HG03469 (cell line): ENCODE measurements at regions not wholly inside any gene's neighbourhood (a gene's known extent, or its start where the extent isn't known, plus 50 kb on each side); places are given as distances from the start of the nearest gene placed in this dataset.

Source experiments
- ATAC-seq: cut with Tn5 transposase; IDR thresholded peaks from one replicate; pipeline ENCODE4 v1.9.1; 2021; ENCODE audit warnings: mild to moderate bottlenecking, moderate library complexity, moderate number of reproducible peaks; ENCODE audit not compliant: unreplicated experiment

DNA sequence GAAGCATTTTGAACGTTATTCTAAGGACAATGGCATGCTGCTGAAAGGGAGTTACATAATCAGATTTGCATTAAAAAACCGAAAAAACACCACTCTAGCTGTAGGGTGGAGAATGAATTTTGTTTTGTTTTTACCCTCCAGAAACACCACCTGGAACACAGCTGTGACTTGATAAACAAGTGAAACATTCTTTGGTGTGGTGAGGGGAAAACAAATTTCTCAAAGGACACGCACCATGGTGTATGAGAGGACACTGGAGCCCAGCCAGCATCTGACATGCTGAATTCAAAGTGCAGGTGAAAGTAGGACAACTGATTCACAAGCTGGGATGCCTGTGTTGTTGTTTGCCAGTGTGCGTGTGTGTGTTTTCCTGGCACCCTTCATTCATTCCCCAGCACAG lies 554.5 kb upstream of the TBL1XR1 start:
- no peak for ATAC-seq

DNA sequence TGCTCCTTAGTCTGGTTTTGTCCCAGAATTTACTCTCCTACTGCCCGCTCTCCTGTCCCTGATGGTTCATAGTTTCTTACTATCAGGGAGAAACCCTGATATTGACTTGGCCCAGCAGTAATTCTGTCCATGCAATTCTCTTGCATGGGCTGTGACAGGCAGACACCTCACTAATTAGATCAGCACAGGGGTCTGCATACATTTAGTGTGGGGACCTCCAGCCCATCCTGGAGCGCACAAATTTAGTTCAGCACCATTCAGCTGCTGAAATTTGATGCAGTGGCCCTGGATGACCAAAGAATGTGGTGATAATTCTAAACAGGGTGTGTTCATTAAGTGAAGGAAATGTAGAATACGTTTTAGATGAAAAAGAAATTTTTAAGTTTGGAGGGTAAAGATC lies 555.5 kb upstream of the TBL1XR1 start:
- ATAC-seq, result no peak

DNA sequence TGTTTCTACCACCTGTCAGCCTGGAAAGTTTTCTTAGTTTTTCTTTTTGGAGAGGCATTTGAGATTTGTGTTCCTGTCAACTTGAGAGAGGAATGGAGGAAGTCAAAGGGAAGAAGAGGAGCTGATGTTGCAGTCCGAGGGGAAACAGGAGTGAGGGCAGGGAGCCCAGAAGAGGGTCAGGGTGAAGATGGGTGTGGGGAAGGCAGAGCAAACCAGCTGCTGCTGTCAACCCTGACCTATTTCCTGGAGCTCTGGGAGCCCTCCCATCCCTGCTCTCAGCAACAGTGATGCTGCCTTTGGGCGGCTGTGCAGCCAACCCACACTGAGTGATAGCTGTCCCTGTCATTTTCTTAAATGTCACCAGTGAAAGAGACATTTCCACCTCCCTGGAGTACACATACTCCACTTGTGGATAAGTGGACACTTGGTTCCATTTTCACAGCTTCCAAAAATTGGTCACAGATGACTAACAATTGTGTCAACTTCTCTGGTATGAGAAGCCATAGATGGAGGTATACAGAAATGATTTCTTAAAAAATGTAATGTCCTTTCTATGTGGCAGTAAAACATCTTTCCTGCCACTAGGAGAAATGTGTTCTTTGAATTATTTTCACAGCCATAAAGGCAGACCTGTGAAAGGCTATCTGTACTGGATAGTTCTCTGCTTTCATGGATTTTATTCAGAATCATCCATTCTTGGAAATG lies 556.3 kb upstream of the TBL1XR1 start:
- no peak for ATAC-seq

DNA sequence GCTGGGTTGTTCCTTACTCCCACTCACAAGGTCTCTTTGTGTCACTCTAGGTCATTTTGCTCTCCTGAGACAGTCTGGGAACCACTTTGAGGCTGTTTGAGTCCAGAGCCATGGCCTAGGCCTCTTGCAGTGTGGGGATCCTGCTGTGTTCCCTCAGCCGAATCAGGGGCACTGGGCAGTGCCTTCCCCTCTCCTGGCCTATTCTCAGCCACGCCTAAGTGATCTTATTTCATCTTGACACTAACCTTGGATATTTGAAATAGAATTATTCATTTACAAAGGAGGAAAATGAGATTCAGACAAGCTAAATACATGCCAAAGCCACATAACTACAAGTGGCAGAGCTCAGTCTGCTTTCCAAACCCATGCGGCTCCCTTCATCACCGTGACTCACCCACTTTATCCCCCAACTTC lies 557.2 kb upstream of the TBL1XR1 start:
- no peak for ATAC-seq

DNA sequence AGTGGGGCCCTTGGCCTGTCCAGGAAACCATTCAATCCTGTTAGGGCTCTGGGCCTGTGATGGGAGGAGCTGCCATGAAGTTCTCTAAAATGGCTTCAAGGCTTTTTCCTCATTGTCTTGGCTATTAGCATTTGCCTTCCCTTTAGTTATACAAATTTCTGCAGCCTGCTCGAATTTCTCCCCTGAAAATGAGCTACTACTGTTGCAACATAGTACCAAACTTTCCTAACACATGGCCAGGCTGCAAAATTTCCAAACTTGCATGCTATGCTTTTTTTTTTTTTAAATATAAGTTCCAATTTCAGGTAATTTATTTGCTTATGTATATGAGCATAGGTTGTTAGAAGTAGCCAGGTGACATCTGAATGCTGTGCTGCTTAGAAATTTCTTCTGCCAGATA lies 560.8 kb upstream of the TBL1XR1 start:
- ATAC-seq, result no peak

DNA sequence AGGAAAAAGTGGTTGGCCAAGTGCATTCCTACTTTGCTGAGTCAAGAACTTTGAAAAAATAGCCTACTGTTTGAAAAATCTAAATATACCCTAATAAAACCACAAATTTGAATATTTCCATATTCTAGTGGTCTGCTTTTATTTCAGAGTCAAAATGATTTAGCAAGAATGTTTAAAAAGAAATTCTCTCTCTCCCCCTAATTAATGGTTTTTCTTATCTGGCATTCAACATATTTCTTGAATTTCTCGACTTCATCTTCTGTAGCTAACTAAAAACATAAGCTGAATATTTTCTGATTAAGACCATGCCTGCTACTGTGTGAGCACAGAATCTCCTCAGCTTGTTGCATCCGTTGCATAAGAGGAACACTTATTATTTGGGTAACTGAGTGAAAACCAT lies 563.5 kb upstream of the TBL1XR1 start:
- ATAC-seq, result no peak

DNA sequence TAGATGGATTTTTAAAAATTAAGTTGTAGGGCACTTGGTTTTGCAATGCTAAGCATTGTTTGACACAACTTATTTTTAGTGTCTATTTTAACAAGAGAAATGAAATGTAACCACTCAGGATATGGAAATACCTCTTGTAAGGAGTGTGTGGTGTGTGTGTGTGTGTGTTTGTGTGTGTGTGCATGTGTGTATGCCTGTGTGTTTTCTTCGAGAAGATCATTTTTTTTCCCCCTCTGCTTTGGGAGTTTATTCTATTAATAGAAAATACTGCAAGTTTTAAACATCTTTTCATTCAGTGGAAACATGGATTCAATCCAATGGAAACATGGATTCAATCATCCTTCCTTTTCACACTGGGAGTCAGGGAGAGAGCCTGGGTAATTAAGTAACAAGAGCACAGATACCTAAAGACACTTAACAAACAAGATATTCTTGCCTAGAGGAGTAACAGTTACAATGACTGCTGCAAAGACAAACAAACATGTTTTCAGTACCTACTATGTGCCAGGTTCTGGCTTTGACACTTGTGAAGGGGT lies 567.2 kb upstream of the TBL1XR1 start:
- no peak for ATAC-seq

DNA sequence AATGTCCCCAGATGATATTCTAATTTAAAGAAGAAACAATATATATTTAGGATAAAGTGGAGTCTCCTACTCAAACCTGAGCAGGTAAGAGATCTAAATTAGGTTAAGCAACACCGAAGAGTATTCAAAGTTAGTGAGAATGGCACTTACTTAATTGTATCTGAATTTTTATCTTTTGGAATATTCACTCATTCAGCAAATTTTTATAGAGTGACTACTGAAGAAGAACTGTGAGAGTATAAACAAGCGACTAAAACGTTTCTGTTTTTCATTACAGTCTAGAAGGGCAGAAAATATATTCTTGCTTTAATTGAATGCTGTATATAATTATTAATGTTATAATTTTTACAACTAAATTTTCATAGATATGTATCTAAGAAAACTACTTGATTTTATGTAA lies 567.7 kb upstream of the TBL1XR1 start:
- no peak for ATAC-seq

DNA sequence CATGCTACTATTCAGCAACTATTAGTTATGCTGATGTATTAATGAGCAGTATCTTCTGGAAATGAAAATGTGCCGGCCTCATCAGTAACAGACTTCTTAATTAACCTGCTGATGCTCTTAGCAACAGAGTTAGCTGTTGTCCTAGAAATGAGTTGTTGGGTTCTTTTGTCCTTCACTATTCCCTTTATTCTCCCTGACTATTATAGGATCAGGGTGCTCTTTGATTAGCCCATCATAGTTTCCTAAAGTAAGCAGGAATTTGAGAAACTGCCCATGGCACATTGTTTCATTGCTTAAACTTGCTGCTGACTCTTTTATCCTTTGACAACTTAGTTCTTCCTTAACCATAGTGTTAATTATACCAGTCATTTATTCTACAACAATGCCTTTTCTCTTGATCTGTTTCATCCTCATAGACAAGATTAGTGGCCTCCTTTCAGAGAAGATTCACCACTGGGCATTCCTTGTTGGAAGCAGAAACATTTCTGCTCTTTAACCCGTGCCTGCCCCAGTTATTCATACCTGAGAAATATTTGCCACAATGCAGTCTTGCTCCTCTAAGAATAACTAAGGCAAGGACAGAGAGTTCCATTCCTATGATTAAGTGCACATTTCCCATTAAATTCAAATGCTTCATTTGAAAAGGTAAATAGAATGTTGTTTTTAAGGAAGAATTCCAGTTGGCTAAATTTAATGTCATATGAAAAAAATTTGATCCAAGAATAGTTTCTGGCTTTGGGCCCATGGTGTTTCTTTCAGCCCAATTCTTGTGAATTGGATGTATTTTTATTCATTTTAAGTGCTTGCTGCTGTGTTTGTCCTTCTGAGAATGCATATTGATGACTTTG lies 573.3 kb upstream of the TBL1XR1 start:
- no peak for ATAC-seq

DNA sequence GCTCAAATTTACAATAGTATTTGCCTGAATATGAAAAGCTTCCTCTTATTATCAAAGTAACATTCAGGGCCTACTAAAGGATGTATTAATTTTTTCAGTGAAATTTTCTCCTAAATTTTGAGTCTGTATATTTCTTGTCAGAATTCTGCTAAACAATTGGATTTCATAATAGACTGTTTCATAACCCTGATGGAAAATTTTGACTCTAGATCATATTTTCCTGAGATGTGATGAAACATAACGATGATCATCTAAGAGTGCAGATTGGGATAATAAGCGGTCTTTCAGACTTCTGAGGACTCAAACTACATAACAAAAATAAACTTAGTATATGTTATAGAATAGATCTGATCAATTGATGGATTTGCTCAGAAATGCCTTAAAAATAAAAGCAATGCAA lies 574.5 kb upstream of the TBL1XR1 start:
- ATAC-seq, result no peak

DNA sequence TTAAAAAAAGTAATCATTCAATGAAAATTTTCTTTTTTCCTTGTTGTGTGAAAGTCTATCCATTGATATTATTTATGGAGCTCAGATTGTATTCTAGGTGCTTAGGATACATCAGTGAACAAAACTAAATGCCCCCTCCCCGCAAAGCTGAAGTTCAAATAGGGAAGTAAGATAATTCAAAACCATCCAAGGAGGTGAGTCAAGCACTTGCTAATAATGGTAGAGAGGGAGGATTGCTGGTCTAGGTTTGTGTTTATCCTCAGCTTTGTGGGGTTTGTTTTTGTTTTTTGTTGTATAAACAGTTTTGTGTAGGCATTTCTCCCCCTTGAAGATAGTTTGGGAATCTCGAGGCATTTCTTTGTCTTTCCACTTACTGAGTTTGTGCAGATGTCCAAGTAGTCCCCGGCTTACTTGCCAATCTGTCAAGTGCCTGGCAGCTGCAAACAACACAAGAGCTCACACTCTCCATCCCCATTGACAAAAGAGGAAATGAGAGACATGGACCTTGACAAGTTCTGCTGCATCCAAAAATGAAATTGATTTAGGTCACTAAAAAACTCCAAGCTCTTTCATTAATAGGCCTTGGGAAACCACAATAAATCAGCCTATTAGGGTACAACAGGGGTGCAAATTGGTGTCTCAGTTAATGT lies 575.8 kb upstream of the TBL1XR1 start:
- no peak for ATAC-seq

DNA sequence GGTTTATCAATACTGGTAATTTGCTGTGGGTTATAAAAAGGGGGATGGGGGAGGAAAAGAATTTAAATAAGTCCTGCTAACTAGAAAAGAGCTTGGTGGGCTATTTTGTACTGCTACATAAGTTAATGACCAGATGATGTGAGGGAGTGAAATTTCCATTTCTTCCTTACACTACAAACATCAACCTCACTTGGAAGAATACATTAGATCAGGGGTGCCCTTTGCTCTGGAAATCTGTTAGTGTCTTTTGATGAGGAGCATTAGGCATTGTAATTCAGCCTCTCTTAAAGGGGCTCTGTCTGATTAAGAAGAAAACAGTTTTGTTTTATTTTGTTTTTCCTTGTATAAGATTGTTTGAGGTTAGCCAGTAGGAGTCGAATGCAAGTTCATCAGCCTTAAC lies 576.4 kb upstream of the TBL1XR1 start:
- no peak for ATAC-seq

DNA sequence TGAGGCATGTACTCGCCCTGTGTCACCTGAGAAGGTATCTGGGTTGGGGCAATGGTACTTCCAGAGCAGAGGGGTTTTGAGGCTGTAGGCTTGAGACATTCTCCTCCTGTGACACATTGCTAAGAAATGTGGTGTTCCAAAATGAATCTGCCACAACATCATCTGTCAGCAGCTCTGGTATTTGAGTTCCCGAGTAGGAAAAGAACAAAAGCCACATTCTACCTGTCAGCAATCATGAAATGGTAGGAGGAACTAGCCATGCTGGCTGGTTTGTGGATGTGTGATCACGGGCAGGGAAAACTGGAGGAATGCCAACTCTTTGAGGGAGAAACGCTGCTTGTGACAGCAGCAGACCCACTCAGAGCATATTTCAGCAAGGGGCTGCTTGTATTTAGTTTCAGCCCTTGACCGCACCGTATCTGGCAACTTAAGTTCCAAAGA lies 579.4 kb upstream of the TBL1XR1 start:
- ATAC-seq, result no peak

DNA sequence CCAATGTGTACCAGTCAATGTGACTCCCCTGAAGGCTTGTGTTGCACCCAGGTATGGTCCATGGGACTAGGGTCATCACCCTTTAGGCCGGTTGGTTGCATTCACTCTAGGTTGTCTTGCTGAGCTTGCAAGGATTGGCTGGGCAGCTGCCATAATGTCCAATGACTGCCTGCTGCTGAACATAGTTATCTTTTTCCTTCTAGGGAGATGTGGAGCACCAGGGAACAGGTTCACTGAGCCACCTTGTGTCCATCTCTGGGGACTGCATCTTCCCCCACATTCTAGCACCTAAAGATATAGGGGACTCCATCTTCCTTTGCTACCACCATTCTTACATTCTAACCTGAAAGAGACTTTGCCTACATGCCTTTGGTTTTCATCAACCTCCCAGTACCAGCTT lies 580.4 kb upstream of the TBL1XR1 start:
- ATAC-seq, result peak; percentile 75

DNA sequence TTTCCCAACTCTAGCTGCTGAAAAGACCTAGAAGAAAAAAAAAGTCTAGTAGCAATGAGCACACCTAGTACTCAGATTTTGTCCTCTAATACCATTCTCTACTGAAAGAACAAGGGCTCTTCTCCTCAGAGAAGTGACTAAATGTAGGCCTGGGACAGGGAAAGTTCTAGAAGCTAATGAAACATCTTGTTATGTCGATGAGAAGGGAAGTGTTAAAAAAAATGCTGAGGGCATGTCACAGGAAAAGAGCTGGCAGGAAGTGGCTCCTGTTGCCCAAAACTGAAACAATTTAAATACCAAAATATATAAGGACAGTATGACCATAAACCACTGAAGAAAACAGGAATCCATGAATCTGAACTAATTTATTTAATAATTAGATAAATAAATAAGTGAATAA lies 581.4 kb upstream of the TBL1XR1 start:
- no peak for ATAC-seq

DNA sequence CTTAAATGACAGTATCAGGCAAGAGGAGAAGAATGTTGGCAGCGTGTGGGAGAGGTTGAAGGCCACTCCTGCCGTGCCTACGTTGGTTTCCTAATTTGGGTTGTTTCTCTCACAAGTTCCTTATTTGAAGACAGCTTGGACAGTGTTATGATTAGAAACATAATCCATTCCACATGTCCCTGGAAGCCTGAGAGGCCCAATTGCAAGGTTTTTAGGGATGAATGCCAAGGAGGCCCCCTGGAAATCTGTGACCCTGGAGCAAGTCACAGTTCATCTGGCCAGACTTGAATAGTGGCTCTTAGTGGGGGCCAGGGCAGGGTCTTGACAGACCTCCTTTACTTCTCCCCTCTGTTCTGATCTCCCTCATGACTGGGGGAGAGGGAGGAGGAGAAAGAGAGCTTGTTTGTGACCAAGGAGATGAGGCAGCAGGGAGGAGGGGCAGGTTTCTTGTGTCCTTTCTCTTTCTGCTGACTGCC lies 584.4 kb upstream of the TBL1XR1 start:
- no peak for ATAC-seq

DNA sequence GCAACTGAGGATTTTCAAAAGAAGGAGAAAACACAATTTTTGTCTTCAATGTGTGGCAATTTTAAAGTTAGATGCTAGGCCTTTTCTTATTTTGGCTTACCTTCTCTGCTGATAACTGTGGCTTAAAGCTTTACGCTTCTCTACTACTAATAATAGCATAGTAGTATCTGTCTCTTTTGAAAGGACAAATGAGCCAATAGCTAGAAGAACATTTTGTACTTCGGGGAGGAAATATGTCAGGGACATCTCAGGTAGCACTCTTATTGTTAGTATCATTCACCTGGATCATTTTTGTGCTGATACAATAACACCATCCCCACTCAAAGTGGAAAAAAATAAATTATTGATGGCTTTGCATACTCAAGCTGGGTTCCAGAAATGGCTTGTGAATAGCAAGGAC lies 586.1 kb upstream of the TBL1XR1 start:
- no peak for ATAC-seq

DNA sequence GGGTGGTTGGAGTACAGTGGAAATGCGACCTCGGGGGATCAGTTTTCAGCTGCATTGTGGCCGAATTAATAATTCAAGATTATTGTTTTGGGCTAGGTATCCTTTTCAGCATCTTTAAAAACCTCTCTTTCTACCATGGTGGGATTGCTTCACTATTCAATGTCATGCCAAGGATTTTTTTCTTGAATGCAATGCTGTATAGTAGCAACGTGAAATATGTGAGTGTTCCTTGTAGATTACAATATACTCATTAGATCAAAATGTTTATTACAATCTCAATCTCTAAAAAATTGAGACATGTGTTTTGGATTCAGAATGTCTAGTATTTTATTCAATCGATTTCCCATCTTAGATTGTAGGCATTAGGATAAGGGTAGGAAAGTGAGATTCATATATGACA lies 586.5 kb upstream of the TBL1XR1 start:
- ATAC-seq, result no peak

DNA sequence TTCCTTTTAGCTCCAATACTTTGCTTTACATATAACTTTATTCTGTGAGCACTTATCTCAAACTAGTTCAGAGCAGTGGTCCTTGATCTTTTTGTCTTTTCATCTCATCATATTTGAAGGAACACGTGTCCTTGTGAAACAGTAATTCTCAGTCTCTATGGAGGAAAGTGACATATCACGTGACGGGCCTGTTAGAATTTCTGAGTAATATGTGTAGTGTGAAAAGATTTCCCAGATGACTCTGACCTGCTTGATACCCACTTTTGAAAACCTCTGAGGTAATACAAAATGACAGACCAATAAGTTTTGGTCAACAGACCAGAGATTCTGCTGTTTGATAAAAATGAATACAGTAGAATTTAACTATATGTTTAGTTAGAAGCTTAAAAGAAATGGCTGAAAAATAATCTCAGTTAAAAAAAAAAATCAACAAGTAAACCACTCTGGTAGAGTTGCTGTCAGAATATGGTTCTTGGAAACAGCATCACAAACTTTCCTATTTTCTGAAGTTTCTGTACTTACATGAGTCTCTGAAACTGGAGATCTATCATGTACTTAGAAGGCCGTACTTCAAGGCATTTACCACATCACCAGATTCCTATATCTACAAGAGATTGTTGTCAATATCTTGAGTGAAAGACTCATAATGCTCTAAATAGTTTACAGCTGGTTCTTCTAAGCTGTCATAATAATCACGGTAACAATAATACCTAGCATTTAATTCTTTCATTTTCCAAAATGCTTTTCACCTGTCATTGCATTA lies 590.2 kb upstream of the TBL1XR1 start:
- ATAC-seq, result peak; percentile 87

DNA sequence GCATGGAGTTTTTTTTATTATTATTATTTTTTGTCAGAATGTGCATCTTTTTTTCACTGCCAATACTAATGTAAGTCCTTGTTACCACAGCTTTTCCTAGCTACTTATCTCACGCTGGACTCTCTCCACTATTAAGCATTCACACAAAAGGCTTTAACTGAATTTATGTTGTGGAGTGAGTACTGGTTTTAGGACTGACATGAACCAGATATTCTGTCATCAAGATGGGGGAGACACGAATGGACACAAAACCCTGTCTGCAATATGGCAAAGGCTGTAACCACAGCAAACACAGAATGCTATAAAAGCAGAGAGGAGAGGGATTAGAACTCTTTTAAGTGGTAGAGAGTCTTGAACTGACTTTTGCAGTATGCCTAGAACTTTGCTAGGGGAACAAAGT lies 592.2 kb upstream of the TBL1XR1 start:
- ATAC-seq, result no peak
